HG03103 (cell line): ENCODE measurements at regions not wholly inside any gene's neighbourhood (a gene's known extent, or its start where the extent isn't known, plus 50 kb on each side); places are given as distances from the start of the nearest gene placed in this dataset.

Experiments used
- ATAC-seq: cut with Tn5 transposase; IDR thresholded peaks from one replicate; pipeline ENCODE4 v1.9.1; 2021; ENCODE audit warnings: low read depth; ENCODE audit not compliant: unreplicated experiment

DNA sequence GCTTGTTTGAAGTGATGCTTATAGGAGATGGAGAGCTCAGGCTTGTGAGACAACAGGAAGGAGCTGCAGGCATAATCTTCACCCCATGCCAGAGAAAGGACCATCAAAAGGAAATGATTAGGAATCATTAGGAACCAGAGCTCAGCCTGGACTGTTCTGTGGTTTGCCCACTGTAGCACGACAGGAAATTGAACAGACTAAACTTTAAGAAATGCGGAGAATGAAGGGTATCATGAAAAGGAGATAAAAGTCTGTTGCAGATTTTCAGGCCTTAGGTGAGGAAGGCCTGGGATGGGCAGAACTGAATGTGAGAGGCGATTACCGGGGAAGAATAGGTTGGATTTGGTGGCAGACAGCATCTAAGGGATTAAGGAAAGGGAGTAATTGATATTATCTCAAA, 292.0 kb upstream of the PLXNA2 start:
- ATAC-seq = no peak

DNA sequence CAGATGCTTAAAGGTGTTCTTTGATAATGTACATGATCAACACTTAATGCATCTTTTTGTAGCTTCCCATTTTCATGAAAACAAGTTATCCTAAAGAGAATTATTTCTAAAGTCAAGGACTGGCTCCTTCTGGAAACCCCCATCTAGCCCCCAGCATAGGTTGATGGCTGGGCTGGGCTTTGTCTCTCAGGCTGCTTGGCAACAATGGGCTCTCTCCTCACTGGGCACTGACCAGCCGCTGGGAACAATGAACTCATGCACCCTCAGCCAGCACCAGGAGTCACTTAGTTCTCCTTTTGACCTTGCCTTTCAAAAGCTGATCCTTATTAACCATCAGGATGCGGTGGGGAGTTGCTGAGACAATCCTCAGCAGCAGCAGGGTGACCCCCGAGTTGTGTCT, 293.0 kb upstream of the PLXNA2 start:
- no peak for ATAC-seq

- ATAC-seq = no peak
Observed at GRCh38 chr1:208538078-208538477, 293.9 kb upstream of the PLXNA2 start.

DNA sequence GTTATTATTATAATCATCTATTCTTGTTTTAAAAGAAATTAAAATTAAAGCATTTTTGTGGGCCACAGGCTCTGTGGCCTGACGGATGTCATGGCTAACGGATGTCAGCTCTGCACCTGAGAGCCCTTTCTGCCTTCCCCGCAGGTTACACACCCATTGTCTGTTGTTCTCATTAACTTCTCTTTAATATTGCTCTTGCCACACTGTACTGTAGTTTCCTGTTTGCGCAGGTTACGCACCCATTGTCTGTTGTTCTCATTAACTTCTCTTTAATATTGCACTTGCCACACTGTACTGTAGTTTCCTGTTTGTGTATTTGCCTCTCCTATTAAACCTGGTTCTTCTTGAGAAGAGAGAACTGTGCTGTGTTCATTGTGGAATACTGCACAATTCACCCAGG, 294.4 kb upstream of the PLXNA2 start:
- no peak for ATAC-seq

- no peak for ATAC-seq
Observed at GRCh38 chr1:208540724-208541123, 296.5 kb upstream of the PLXNA2 start.

DNA sequence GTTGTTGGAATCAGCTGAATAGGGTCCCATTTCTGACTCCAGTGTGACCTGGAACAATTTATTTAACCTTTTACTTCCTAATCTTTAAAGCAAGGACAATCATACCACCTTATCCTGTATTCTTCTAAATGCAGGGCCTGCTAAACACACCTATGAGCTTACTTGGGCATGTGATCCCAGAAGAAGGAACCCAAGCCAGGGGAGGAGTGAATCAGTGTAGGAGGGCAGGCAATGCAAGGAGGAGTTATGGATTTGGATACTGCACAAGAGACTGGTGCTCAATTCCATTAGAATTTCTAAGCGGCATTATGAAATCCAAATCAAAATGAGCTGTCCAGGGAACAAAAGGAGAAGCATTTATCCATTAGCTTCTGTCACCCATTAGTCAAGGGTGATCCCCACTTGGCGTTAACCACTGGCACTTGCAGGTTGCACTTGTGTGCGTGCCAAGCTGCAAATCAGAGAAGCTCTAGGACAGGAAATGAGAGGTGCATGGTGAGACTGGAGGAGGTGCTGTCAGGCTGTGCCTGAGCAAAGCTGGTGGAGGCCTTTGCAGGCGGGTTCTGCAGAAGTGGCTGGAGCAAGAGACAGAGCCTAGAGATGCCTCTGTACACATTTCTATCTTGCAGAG, 297.2 kb upstream of the PLXNA2 start:
- ATAC-seq = no peak

DNA sequence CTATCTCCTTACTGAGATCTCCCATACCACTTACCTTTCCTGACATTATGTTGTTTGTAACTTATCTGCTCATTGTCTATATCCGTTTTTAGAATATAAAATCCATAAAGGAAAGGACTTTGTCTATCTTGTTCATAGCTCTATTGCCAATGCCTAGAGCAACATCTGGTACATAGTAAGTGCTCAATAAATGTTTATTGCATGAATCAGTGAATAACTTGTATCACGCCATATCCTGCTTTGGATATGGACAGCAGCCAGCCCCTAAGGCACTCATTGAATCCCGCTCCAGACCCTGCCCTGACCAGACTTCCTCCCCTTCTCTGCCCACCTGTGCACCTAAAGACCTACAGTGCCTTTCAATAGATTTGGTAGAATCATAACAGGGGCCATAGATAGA, 298.1 kb upstream of the PLXNA2 start:
- no peak for ATAC-seq

GRCh38 chr1:208544053-208544452, 299.9 kb upstream of the PLXNA2 start:
- no peak for ATAC-seq

GRCh38 chr1:208544794-208545193, 300.6 kb upstream of the PLXNA2 start:
- no peak for ATAC-seq

- no peak for ATAC-seq
Observed at GRCh38 chr1:208551024-208551423, 306.8 kb upstream of the PLXNA2 start.

GRCh38 chr1:208551633-208552320, 307.6 kb upstream of the PLXNA2 start:
- no peak for ATAC-seq

GRCh38 chr1:208552928-208553327, 308.7 kb upstream of the PLXNA2 start:
- no peak for ATAC-seq

- ATAC-seq = no peak
Observed at GRCh38 chr1:208556461-208556860, 312.3 kb upstream of the PLXNA2 start.

- ATAC-seq = no peak
Observed at GRCh38 chr1:208557046-208557722, 313.0 kb upstream of the PLXNA2 start.

GRCh38 chr1:208557723-208558094, 313.5 kb upstream of the PLXNA2 start:
- no peak for ATAC-seq

GRCh38 chr1:208559597-208560329, 315.6 kb upstream of the PLXNA2 start:
- ATAC-seq = no peak

DNA sequence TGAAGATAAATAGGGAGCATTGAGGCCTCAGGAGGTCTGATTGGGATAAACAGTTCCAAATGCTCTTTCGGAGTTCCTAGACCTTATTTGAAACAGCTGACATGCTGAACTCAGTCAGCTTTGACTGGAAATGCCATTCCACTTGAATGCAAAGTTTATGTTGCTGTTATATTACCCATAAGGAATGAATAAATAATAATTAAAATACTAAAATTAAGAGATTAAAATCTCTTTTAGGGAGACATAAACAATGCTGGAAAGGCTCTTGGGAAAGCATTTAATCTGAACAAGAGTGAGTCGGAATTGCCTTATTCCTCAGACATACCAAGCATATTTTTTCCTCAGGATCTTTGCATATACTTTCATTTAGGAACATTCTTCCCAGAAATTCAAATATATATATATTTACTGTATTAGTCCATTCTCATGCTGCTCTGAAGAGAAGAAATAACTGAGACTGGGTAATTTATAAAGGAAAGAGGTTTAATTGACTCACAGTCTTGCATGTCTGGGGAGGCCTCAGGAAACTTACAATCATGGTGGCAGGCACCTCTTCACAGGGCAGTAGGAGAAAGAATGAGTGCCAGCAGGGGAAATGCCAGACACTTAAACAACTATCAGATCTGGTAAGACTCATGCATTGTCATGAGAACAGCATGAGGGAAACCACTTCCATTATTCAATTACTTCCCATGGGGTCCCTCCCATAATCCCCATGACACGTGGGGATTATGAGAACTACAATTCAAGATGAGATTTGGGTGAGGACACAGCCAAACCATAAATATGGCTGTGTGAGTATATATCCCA, 318.2 kb upstream of the PLXNA2 start:
- no peak for ATAC-seq

DNA sequence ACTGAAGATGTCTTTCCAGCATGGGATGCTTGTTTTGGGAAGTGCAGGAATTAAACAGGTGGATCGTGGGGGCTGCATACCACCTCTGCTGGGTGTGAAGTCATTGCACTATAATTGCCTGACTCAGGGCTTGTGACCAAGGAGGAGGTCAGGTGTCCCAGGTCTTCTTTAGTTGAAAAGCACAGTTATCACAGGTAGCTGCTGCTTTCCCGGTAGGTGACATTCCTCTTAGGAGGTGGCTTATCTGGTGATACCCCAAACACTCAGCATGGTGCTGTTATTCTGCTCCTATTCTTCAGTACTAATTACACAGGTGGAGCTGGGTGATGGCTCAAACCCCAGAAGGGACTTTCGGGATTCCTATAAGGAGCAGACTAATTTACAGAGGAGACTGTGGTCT, 320.3 kb upstream of the PLXNA2 start:
- no peak for ATAC-seq

DNA sequence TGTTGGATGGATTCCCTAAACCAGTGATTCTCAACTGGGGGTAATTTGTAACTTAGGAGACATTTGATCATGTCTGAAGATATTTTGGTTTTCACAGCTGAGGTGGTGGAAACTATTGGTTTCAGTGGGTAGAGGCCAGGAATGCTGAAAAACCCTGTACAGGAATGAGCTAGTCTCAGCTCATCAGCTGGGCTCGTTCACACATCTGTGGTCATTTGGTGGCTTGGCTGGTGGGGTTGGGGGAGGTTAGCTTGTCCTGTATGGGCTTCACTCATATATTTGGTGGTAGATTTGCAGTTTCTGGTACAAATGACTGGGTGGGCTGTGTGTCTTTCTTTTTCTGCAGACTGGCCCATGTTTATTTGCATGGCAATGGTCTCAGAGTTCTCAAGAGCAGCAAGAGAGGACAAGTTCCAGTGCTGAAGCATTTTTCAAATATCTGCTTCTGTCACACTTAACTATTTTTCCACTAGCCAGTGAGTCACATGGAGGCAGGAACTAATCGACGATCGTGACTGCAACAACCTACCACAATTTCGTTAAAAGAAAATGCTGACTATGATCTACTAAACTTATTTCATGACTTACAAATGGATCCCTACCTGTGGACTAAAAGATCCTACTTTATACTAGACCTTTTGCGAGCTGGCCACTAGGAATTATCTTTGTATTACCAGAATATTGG, 321.7 kb upstream of the PLXNA2 start:
- no peak for ATAC-seq

- ATAC-seq = no peak
Observed at GRCh38 chr1:208569181-208569580, 325.0 kb upstream of the PLXNA2 start.
